ENCODE measurements at regions not wholly inside any gene's neighbourhood (a gene's known extent, or its start where the extent isn't known, plus 50 kb on each side); places are given as distances from the start of the nearest gene placed in this dataset.
A peak's percentile ranks its signal among the peaks of the same experiment; 100 is the strongest.
"Not testable (repeated sequence)": the region's sequence is repeated elsewhere in the genome, so short reads cannot be mapped to it uniquely, and the experiment has no call there.

DNA sequence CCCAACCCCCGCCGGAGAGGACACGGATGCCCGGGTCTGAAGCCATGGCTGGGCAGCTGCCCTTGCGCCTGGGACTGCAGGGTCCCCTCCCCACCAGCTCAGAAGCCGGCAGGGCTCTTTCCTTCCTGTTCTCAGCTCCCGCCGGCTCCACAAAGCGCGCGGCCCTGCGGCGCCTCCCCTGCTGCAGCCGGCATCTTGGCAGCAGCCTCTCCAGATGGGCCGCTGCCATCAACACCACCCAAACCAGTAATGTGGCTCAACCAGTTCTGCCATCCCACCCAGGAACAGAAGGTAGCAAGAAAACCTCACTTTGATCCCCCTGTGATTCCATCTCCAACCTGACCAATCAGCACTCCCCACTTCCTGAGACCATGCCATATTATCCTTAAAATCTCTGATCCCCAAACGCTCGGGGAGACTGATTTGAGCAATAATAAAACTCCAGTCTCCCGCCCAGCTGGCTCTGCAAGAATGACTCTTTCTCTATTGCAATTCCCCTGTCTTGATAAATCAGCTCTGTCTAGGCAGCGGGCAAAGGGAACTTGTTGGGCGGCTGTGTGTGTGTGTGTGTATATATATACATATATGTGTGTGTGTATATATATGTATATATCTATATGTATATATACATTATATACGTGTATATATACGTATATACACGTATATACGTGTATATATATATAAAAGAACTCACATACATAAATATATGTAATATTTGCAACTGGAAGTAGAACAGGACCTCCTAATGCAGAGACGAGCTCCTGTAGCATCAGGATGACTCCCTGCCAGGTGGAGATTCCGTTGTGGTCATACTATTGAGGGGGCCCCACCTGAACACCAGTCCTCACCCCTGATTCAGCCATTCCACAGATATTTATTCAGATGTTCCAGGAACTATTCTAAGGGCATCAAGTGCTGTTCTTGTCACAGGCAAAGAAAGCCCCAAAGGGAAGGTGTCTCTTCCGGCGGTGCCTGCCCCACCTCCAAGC lies 1674.9 kb downstream of the SPATA31A7 start:
- POLR2A ChIA-PET; CTCF ChIA-PET; DNase-seq (ENCODE audit: extremely low spot score): not testable (repeated sequence)

DNA sequence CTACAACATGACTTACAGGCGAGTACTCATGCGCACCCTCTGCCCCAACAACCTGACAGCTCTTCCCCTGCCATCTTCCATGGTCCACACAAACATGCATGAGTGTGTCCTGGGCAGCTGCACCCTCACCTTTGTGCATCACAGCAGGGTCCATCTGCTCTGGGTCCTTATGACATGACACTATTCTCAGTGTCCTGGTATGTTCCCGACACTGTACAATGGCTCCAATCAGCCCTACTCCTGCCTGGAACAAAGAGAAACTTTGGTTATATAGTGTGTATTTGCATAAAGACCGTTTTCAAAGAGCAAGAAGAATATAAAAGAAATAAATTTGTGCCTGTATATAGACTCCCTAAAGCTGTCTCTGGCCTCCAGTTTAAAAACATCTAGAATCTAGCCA lies 1679.2 kb downstream of the SPATA31A7 start:
- CTCF ChIA-PET; POLR2A ChIA-PET; DNase-seq (ENCODE audit: extremely low spot score): not testable (repeated sequence)

DNA sequence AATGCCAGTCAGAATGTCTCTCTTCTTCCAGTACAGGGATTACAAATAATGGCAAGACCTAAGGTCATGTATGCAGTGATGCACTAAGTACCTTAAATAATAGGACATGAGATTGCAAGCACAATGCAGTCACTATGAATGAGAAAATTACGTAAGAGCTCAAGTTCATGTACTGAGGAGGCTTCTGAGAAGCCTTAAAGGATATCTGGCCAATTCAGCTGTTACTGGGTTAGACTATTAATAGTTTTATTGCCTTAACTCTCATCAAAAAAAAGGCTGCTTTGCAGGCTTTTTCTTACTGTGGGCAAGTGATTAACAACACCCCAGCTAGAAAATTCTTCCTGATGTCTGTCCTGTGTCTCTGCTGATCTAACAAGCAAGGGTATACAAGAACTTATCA lies 1681.9 kb downstream of the SPATA31A7 start:
- CTCF ChIA-PET; POLR2A ChIA-PET; DNase-seq (ENCODE audit: extremely low spot score): not testable (repeated sequence)

DNA sequence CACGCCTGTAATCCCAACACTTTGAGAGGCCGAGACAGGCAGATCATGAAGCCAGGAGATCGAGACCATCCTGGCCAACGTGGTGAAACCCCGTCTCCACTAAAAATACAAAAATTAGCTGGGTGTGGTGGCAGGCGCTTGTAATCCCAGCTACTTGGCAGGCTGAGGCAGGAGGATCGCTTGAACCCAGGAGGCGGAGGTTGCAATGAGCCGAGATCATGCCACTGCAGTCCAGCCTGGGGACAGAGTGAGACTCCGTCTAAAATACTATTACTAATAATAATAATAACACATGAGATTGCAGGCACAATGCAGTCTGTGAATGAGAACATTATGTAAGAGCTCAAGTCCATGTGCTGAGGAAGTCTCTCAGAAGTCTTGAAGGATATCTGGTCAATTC lies 1684.4 kb downstream of the SPATA31A7 start:
- POLR2A ChIA-PET; DNase-seq (ENCODE audit: extremely low spot score); CTCF ChIA-PET: not testable (repeated sequence)

DNA sequence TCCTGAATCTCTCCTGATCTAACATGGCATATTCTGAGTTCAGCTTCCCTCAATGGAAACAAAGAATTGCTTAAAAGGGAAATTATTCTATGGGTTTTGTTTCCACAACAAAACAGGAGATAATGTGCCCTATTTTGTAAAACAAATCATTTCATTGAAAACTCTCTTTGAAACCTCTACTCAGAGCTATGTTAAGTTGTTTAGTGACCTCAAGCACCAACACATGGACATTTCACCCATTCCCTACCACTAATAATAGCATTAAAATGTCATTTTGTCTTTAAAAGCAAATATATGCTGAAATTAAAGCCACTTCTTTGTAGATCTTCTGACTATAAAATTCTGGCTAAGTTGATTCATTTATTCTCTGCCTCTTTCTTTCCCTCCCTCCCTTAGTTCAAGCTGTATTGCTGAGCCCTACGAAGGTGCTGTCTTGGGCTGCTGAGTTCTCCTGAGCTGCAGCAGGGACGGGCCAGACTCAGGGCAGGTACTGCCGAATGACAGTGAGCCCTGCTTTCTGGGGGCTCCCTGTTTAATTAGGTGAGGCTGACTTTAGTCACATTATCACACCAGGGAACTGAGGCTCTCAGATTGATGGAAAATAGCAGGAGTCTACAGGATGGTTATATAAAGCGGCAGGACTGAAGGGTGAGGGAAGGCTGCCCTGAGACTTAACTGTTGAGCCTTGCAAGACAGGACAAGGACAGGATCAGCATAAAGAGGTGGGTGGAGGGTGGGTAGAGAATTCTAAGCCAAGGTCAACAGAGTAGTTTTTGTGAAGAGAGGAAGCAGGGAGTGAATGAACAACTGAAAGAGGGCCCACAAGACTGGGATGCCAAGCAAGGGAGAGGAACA lies 1685.1 kb downstream of the SPATA31A7 start:
- POLR2A ChIA-PET, result not testable (repeated sequence)

DNA sequence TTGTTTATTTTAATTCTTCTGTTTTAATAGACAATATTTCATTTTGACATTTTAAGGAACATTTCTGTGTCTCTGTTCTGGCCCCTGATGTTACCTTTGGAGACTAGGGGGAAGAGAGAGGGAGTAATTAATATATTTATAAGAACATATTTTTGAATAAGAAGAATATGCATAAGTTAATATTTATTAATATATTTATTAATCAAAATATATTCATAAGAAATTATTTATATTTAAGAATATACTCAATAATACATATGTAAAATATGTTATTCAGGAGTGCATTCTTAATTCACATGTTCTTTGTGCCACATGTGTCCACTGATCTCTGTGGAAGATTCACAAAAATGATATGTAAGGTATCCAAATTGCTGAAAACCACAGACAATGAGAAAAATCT lies 1687.7 kb downstream of the SPATA31A7 start:
- DNase-seq (ENCODE audit: extremely low spot score); POLR2A ChIA-PET; CTCF ChIA-PET: not testable (repeated sequence)

More for the DNA sequence above, 1685.1 kb downstream of the SPATA31A7 start:
- CTCF ChIA-PET; DNase-seq (ENCODE audit: extremely low spot score): not testable (repeated sequence)

DNA sequence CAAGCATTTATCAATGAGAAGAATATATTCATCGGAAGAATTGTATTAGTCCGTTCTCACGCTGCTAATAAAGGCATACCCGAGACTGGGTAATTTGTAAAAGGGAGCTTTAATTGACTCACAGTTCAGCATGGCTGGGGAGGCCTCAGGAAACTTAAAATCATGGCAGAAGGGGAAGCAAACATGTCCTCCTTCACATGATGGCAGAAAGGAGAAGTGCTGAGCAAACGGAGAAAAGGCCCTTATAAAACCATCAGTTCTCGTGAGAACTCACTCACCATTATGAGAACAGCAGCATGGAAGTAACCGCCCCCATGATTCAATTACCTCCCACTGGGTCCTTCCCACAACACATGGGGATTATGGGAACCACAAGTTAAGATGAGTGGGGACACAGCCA lies 1688.2 kb downstream of the SPATA31A7 start:
- DNase-seq (ENCODE audit: extremely low spot score); POLR2A ChIA-PET; CTCF ChIA-PET: not testable (repeated sequence)

DNA sequence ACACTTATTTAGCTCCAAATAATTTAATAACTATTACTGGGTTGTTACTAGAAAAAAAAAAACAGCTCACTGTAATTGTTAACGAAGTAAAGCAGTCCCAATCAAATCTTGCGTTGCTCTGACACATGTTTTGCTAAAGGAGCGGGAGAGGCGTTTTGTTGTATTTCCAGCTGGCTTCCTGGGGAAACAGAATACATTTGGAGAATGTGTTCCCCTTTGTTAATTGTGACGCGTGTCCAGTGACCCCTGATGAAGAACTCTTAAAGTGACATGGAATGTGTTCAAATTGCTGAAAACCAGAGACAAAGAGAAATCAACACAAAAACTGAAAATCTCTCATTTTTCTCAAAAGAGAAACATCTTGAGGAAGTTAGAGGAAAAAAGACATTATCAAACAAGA lies 1690.6 kb downstream of the SPATA31A7 start:
- POLR2A ChIA-PET; DNase-seq (ENCODE audit: extremely low spot score); CTCF ChIA-PET: not testable (repeated sequence)

DNA sequence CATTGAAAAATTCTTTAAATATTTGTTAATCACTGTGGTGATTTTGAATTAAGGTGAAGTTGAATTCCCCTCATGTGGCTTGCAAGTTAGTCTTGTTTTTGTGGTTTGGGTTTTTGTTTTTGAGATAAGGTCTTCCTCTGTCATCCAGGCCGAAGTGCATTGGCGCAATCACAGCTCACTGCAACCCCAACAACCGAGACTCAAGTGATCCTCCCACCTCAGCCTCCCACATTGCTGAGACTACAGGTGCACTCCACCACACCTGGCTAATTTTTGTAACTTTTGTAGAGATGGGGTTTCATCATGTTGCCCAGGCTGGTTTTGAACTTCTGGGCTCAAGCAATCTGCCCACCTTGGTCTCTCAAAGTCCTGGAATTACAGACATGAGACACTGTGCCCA lies 1691.1 kb downstream of the SPATA31A7 start:
- DNase-seq (ENCODE audit: extremely low spot score); CTCF ChIA-PET; POLR2A ChIA-PET: not testable (repeated sequence)

DNA sequence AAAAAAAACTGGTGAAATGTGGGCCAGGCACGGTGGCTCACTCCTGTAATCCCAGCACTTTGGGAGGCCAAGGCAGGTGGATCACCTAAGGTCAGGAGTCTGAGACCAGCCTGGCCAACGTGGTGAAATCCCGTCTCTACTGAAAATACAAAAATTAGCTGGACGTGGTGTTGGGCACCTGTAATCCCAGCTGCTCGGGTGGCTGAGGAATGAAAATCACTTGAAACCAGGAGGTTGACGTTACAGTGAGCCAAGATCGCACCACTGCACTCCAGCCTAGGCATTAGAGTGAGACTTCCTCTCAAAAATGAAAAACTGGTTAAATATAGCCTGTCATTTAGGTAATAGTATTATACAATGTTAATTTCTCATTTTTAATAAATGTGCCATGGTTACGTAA lies 1692.0 kb downstream of the SPATA31A7 start:
- CTCF ChIA-PET; DNase-seq (ENCODE audit: extremely low spot score); POLR2A ChIA-PET: not testable (repeated sequence)

DNA sequence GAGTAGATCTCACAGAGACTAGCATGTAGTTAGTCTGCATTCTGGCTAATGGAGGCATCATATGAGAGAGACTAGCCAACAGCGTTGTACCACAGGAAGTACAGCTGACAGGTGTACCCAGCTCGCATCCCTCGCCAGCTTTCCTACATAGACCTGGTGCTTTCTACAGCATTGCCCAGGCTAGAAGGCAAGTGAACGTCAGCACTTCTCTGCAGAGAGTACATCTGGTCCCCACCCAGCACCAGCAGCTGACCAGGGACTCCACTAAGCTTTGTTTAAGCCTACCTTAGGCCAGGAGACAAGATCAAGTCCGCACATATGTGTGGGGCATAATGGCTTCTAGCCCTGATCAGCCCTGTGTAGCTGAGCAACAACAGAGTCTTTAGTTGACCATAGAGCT lies 1692.9 kb downstream of the SPATA31A7 start:
- DNase-seq (ENCODE audit: extremely low spot score); CTCF ChIA-PET; POLR2A ChIA-PET: not testable (repeated sequence)

DNA sequence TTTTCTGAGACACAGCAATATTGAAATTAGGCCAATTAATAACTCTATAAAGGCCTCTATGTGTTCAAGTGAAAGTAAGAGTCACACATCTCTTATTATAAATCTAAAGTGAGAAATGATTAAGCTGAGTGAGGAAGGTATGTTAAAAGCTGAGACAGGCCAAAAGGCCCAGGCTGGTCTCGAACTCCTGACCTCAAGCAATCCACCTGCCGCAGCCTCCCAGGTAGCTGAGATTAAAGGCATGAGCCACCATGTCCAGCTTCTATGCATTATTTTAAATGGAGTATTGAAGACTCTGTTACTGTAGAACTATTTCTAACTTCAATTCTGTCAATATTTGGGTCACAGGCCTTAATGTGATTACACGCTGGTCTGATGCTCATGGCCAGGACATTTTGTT lies 1706.9 kb downstream of the SPATA31A7 start:
- CTCF ChIA-PET; POLR2A ChIA-PET; DNase-seq (ENCODE audit: extremely low spot score): not testable (repeated sequence)

DNA sequence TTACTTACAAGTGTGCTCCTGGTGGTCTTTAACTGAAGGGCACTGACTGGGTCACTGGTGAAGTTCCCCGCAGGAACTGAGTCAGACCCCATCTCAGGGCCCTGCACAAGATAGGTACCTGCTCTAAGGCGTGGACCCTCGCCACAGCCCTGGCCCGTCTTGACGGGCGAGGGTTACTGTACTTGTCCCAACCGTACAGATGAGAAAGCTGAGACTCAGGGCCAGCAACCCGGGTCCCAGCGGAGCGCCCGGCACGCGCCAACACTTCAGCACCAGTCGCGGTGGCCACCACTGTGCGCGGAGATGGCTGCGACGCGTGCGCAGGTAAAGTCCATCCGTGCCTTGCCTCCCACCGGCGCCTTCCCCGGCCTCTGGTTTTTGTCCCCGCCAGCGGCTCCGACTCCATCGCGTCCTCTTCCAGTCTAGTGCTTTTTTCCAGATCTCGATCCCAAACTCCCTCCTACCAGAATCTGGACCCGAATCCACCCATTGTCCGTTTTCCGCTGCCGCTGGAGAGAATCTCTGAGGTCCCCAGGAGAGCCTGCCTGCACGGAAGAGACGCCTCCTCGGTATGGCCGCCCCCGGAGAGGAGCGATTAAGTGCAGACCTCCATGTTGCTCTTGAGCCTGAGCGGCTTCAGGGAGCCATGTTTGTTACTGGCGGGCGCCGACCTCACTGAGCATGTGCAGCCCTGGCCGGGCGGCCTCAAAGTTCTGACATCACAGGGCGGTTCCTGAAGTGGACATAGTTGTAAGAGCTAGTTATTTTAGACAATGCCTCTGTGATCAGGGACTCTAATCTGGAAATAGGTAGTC lies 1707.8 kb downstream of the SPATA31A7 start:
- DNase-seq (ENCODE audit: extremely low spot score); CTCF ChIA-PET; POLR2A ChIA-PET: not testable (repeated sequence)
- TF ChIP-seq NFRKB (IDR thresholded peaks at IDR 0.05) (0 out of 2 replicates have a peak, but pooled peaks have one; percentile 35), L3MBTL2 (conservative IDR thresholded peaks at IDR 0.05) (0 out of 2 replicates have a peak, but pooled peaks have one; percentile 17)

DNA sequence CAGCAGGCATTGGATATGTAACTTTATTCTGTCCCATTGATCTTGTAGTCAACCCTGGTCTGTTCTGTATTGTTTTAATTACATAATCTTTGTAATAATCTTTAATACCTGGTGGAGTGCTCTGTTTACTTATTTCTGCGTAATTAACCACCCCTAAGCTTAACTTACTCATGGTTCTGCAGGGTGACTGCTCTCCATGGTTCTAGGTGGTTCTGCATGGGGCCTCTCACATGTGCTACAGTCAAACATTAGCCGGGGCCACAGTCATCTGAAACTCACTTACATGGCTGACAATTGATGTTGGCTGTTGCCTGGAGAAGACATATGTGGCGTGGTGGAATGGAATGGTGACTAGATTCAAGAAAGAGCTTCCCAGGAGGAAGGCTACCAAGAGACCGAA lies 1709.8 kb downstream of the SPATA31A7 start:
- CTCF ChIA-PET; POLR2A ChIA-PET; DNase-seq (ENCODE audit: extremely low spot score): not testable (repeated sequence)

DNA sequence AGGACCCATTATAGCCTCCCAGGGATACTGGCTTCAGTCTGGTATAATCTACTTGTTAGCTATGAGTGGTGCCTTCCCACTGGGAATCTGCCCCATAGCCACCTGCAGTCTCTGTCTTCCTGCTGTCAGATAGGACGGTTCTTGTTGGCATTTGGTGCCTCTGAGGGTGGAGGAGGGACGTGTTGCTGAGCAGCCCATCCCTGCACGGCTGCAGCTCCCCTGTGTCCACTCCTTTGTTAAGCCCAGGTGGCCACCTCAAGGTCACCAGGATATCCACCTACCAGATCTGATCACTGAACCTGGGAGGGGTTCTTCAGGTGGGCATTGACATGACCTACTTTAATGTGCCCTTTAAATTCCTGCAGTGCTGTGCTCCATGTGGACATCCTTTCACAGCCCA lies 1714.2 kb downstream of the SPATA31A7 start:
- DNase-seq (ENCODE audit: extremely low spot score); POLR2A ChIA-PET; CTCF ChIA-PET: not testable (repeated sequence)

DNA sequence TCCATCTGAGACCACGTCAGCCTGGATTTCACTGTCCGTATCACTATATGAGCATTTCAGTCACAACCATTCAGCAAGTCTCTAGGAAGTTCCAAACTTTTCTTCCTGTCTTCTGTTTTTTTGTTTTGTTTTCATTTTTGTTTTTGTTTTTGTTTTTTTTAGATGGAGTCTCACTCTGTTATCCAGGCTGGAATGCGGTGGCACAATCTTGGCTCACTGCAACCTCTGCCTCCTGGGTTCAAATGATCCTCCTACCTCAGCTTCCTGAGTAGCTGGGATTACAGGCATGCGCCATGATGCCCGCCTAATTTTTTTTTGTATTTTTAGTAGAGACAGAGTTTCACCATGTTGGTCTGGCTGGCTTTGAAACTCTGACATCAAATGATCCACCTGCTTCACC lies 1715.9 kb downstream of the SPATA31A7 start:
- DNase-seq (ENCODE audit: extremely low spot score); CTCF ChIA-PET; POLR2A ChIA-PET: not testable (repeated sequence)

DNA sequence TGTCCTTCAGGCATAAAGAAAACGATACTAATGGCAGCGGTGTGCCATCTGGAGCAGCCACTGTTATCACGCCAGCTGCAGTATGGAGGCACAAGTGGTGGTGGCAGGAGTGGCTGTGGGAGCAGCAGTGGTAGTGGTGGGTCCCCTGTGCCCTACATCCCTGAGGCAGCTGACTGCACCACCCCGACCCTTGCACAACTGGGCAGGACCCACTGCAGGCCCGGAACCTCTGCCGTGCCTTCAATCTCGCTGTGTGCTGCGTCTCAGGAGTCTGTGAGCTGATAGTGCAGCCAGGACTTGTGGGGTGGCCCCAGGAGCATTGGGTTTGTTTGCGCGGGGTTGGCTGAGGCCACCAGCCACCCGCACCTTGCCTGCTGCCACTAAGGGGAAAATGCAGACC lies 1718.0 kb downstream of the SPATA31A7 start:
- POLR2A ChIA-PET, result not testable (repeated sequence)

DNA sequence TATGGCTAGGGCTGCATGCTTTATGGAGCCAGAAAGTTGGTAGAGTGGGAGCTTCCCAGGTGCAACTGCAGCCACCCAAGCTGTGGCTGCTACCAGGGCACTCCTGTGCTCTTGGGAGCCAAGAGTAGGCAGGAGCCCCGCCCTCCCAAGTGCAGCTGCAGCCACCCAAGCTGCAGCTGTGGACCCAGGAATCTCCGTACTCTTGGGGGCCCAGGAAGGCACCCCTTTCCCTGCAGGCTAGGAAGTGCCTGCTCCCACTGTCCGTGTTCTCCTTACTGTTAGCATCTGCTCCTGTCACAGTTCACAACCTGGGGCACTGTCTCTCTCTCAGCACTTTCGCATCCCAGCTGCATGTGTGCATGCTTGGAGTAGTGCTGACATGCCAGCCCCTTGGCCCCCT lies 1718.4 kb downstream of the SPATA31A7 start:
- POLR2A ChIA-PET; DNase-seq (ENCODE audit: extremely low spot score); CTCF ChIA-PET: not testable (repeated sequence)

More for the DNA sequence above, 1718.0 kb downstream of the SPATA31A7 start:
- CTCF ChIA-PET; DNase-seq (ENCODE audit: extremely low spot score): not testable (repeated sequence)
